ENCODE measurements at regions not wholly inside any gene's neighbourhood (a gene's known extent, or its start where the extent isn't known, plus 50 kb on each side); places are given as distances from the start of the nearest gene placed in this dataset.

DNA sequence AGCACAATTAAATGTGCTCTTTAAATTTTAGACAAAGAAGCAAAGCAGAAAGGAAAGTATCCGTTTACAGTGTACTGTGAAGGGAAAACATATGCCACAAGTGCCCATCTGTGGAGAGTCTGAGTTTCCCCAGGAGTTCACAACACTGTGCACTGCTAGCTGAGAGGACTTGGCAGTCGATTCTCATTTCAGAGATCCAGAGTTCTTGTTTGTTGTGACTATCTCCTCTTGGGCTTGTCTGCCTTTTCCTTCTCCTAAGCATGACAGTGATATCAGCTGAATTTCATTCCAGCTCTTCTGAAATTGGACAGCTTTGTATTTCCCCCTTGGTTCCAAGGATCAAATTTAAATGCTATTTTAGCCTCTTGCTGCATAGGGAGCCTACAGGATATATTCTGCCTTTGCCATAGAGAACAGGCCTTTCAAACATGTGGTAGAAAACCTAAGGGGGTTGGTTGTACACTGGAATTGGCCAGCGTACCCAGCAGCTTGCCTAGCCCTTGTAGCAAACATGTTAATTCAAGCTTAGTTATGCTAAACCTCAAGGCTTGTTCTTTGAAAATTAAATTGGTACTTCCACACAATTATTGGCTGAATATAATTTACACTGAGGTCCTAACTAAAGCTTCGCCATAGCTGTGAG, 259.2 kb upstream of the NOVA1 start:
- Histone ChIP-seq H3K27ac (ENCODE audit: low read depth, low read length) (no peak overlapping the region), H3K4me3 (ENCODE audit: low read length) (no peak overlapping the region), H4K20me1 (ENCODE audit: control insufficient read depth, insufficient read depth, low read depth, low read length) (no peaks in the 10 kb centered on the region), H3F3A (ENCODE audit: control insufficient read depth, insufficient read depth) (no peaks in the 10 kb centered on the region), H3K4me2 (ENCODE audit: low read length) (no peak overlapping the region), H3K79me2 (ENCODE audit: control insufficient read depth, low read length) (no peaks in the 10 kb centered on the region), H3K9me3 (ENCODE audit: control insufficient read depth, insufficient read depth, low read length) (no peaks in the 10 kb centered on the region; the same call in 1 of the 2 replicates), H3K9me2 (replicated peaks; ENCODE audit: control insufficient read depth, low read length) (no peaks in the 10 kb centered on the region), H3K36me3 (ENCODE audit: control insufficient read depth, low read length) (no peaks in the 10 kb centered on the region), H3K27me3 (ENCODE audit: control insufficient read depth, low read length) (no peaks in the 10 kb centered on the region), H3K4me1 (ENCODE audit: control insufficient read depth, low read length) (no peaks in the 10 kb centered on the region)
- TF ChIP-seq, protein P1, sequence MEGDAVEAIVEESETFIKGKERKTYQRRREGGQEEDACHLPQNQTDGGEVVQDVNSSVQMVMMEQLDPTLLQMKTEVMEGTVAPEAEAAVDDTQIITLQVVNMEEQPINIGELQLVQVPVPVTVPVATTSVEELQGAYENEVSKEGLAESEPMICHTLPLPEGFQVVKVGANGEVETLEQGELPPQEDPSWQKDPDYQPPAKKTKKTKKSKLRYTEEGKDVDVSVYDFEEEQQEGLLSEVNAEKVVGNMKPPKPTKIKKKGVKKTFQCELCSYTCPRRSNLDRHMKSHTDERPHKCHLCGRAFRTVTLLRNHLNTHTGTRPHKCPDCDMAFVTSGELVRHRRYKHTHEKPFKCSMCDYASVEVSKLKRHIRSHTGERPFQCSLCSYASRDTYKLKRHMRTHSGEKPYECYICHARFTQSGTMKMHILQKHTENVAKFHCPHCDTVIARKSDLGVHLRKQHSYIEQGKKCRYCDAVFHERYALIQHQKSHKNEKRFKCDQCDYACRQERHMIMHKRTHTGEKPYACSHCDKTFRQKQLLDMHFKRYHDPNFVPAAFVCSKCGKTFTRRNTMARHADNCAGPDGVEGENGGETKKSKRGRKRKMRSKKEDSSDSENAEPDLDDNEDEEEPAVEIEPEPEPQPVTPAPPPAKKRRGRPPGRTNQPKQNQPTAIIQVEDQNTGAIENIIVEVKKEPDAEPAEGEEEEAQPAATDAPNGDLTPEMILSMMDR (IDR thresholded peaks at IDR 0.05; ENCODE audit: low read depth, low read length, poor library complexity, severe bottlenecking) = no peak
- no peak for TF ChIP-seq EZH2phosphoT487 (IDR thresholded peaks at IDR 0.05; ENCODE audit: borderline replicate concordance, low read length)

DNA sequence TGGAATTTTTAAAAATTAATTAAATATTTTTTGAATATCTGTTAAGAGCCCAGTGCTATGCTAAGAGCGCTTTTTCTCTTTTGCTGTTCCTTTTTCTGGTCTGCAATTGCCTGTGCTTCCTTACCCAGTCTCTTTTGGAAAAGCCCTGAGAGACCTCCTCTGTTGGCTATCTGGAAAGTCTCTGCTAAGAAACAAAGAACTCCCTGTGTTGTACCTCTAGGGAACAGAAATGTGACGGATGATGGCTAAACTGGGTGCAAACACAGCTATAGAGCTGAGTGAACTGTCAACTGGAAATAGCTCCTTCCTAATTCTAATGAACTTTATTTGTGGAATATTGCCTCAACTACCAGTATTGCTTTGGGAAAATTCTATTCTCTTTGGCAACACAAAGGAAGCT, 261.6 kb upstream of the NOVA1 start:
- Histone ChIP-seq H3K27ac (ENCODE audit: low read depth, low read length) (no peak overlapping the region), H3K36me3 (ENCODE audit: control insufficient read depth, low read length) (no peaks in the 10 kb centered on the region), H3K4me2 (ENCODE audit: low read length) (no peak overlapping the region), H3K4me1 (ENCODE audit: control insufficient read depth, low read length) (no peaks in the 10 kb centered on the region), H3F3A (ENCODE audit: control insufficient read depth, insufficient read depth) (no peaks in the 10 kb centered on the region), H3K9me3 (ENCODE audit: control insufficient read depth, insufficient read depth, low read length) (no peaks in the 10 kb centered on the region; the same call in 1 of the 2 replicates), H3K27me3 (ENCODE audit: control insufficient read depth, low read length) (no peaks in the 10 kb centered on the region), H3K9me2 (replicated peaks; ENCODE audit: control insufficient read depth, low read length) (no peaks in the 10 kb centered on the region), H4K20me1 (ENCODE audit: control insufficient read depth, insufficient read depth, low read depth, low read length) (no peaks in the 10 kb centered on the region), H3K4me3 (ENCODE audit: low read length) (no peak overlapping the region), H3K79me2 (ENCODE audit: control insufficient read depth, low read length) (no peaks in the 10 kb centered on the region)
- TF ChIP-seq, protein P1 (IDR thresholded peaks at IDR 0.05; ENCODE audit: low read depth, low read length, poor library complexity, severe bottlenecking) = no peak
- no peak for TF ChIP-seq EZH2phosphoT487 (IDR thresholded peaks at IDR 0.05; ENCODE audit: borderline replicate concordance, low read length)

DNA sequence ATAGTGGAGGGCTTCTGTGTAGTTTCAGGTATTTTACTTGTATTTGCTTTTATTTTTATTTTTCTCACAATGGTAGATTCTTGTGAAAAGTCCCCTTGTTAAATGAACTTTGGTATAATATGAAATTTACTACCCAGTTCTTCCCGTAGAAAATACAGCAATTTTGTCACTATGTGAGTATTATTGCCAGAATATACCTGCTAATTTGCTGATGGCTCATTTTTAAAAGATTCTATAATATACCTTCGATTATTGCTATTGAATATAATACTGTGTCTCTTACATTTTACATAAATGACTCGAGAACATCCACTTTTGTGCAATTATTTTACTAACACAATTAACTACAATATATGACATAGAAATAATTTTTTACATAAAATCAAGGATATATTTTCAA, 262.3 kb upstream of the NOVA1 start:
- Histone ChIP-seq H3K9me3 (ENCODE audit: control insufficient read depth, insufficient read depth, low read length) (no peaks in the 10 kb centered on the region; the same call in 1 of the 2 replicates), H3K4me2 (ENCODE audit: low read length) (no peak overlapping the region), H3K36me3 (ENCODE audit: control insufficient read depth, low read length) (no peaks in the 10 kb centered on the region), H3K79me2 (ENCODE audit: control insufficient read depth, low read length) (no peaks in the 10 kb centered on the region), H3K4me1 (ENCODE audit: control insufficient read depth, low read length) (no peaks in the 10 kb centered on the region), H3F3A (ENCODE audit: control insufficient read depth, insufficient read depth) (no peaks in the 10 kb centered on the region), H3K4me3 (ENCODE audit: low read length) (no peak overlapping the region), H3K9me2 (replicated peaks; ENCODE audit: control insufficient read depth, low read length) (no peaks in the 10 kb centered on the region), H4K20me1 (ENCODE audit: control insufficient read depth, insufficient read depth, low read depth, low read length) (no peaks in the 10 kb centered on the region), H3K27me3 (ENCODE audit: control insufficient read depth, low read length) (no peaks in the 10 kb centered on the region), H3K27ac (ENCODE audit: low read depth, low read length) (no peak overlapping the region)
- TF ChIP-seq EZH2phosphoT487 (IDR thresholded peaks at IDR 0.05; ENCODE audit: borderline replicate concordance, low read length) = no peak
- TF ChIP-seq, protein P1 (IDR thresholded peaks at IDR 0.05; ENCODE audit: low read depth, low read length, poor library complexity, severe bottlenecking) = no peak

Measured in DOHH2 (cell line).